H9 (cell line): ENCODE measurements at regions not wholly inside any gene's neighbourhood (a gene's known extent, or its start where the extent isn't known, plus 50 kb on each side); places are given as distances from the start of the nearest gene placed in this dataset.

Experiments
- DNase-seq: peaks from one replicate; pipeline ENCODE4 v3.0.0-alpha.2; 2017
- H2AFZ ChIP-seq: one replicate; pipeline ENCODE4 v1.6.1; 2013; ENCODE audit warnings: mild to moderate bottlenecking, low read length, control low read depth, moderate library complexity
- H2AK5ac ChIP-seq: 2 replicates; pipeline ENCODE4 v1.6.1; 2013; ENCODE audit warnings: low read length, control low read depth, mixed read lengths; ENCODE audit not compliant: insufficient read length
- H2BK120ac ChIP-seq: one replicate; pipeline ENCODE4 v1.6.1; 2013; ENCODE audit warnings: low read depth, mild to moderate bottlenecking, low read length, control low read depth, inconsistent platforms; ENCODE audit not compliant: poor library complexity, severe bottlenecking
- H2BK12ac ChIP-seq: 2 replicates; pipeline ENCODE4 v1.6.1; 2013; ENCODE audit warnings: low read length, control low read depth, mixed read lengths, low read depth; ENCODE audit not compliant: insufficient read length
- H2BK15ac ChIP-seq: 2 replicates; pipeline ENCODE4 v1.6.1; 2013; ENCODE audit warnings: low read depth, low read length, control low read depth
- H2BK20ac ChIP-seq: one replicate; pipeline ENCODE4 v1.6.1; 2013; ENCODE audit warnings: low read depth, mild to moderate bottlenecking, low read length, control low read depth, inconsistent platforms; ENCODE audit not compliant: poor library complexity, severe bottlenecking
- H2BK5ac ChIP-seq: 2 replicates; pipeline ENCODE4 v1.6.1; 2013; ENCODE audit warnings: low read length, control low read depth, mixed read lengths; ENCODE audit not compliant: insufficient read length
- H3K14ac ChIP-seq: 2 replicates; pipeline ENCODE4 v1.6.1; 2013; ENCODE audit warnings: low read length, control low read depth; ENCODE audit not compliant: insufficient read depth
- H3K18ac ChIP-seq: 2 replicates; pipeline ENCODE4 v1.6.1; 2013; ENCODE audit warnings: low read depth, mild to moderate bottlenecking, mixed read lengths, low read length, control low read depth; ENCODE audit not compliant: insufficient read length
- H3K23ac ChIP-seq: 2 replicates; pipeline ENCODE4 v1.6.1; 2013; ENCODE audit warnings: low read length, control low read depth, mixed read lengths, low read depth; ENCODE audit not compliant: insufficient read length
- H3K23me2 ChIP-seq: 2 replicates; pipeline ENCODE4 v1.6.1; 2013; ENCODE audit warnings: low read depth, mild to moderate bottlenecking, mixed read lengths, low read length, control low read depth; ENCODE audit not compliant: insufficient read length, poor library complexity, severe bottlenecking
- H3K27ac ChIP-seq: 2 replicates; pipeline ENCODE4 v1.5.1; 2013; ENCODE audit warnings: low read length, control low read depth, mixed read lengths, low read depth; ENCODE audit not compliant: insufficient read length
- H3K27me3 ChIP-seq: 2 replicates; pipeline ENCODE4 v1.6.1; 2013; ENCODE audit warnings: low read length, control low read depth, inconsistent platforms; ENCODE audit not compliant: insufficient read depth
- H3K4ac ChIP-seq: 2 replicates; pipeline ENCODE4 v1.6.1; 2013; ENCODE audit warnings: low read depth, mild to moderate bottlenecking, control low read depth, inconsistent platforms, low read length, moderate library complexity
- H3K4me1 ChIP-seq: 2 replicates; pipeline ENCODE4 v1.6.1; 2013; ENCODE audit warnings: low read length, control low read depth, inconsistent platforms; ENCODE audit not compliant: insufficient read depth
- H3K4me2 ChIP-seq: 2 replicates; pipeline ENCODE4 v1.6.1; 2013; ENCODE audit warnings: low read length, control low read depth, mixed read lengths; ENCODE audit not compliant: insufficient read length, insufficient read depth
- H3K56ac ChIP-seq: 2 replicates; pipeline ENCODE4 v1.6.1; 2013; ENCODE audit warnings: low read depth, mild to moderate bottlenecking, mixed read lengths, low read length, control low read depth; ENCODE audit not compliant: insufficient read length
- H3K79me1 ChIP-seq: 2 replicates; pipeline ENCODE4 v1.6.1; 2013; ENCODE audit warnings: low read depth, mild to moderate bottlenecking, moderate library complexity, low read length, control low read depth, inconsistent platforms; ENCODE audit not compliant: insufficient read depth, poor library complexity, severe bottlenecking
- H3K79me2 ChIP-seq: 2 replicates; pipeline ENCODE4 v1.6.1; 2013; ENCODE audit warnings: low read length, control low read depth, inconsistent platforms; ENCODE audit not compliant: insufficient read depth
- H3K9ac ChIP-seq: 2 replicates; pipeline ENCODE4 v1.6.1; 2013; ENCODE audit warnings: low read length, control low read depth, mixed read lengths; ENCODE audit not compliant: insufficient read length; ENCODE audit errors: extremely low read depth
- H3K9me3 ChIP-seq: one replicate; pipeline ENCODE4 v1.6.1; 2013; ENCODE audit warnings: low read depth, low read length, inconsistent platforms; ENCODE audit not compliant: control insufficient read depth
- H3T11ph ChIP-seq: one replicate; pipeline ENCODE4 v1.6.1; 2013; ENCODE audit warnings: mild to moderate bottlenecking, low read length, control low read depth, inconsistent platforms
- H4K20me1 ChIP-seq: one replicate; pipeline ENCODE4 v1.6.1; 2013; ENCODE audit not compliant: control insufficient read depth, insufficient read length, insufficient read depth
- H4K5ac ChIP-seq: 2 replicates; pipeline ENCODE4 v1.6.1; 2013; ENCODE audit warnings: low read depth, mild to moderate bottlenecking, mixed read lengths, low read length, control low read depth; ENCODE audit not compliant: insufficient read length
- H4K8ac ChIP-seq: replicated peaks from 2 replicates; pipeline ENCODE4 v1.6.1; 2013; ENCODE audit warnings: low read length, control low read depth, mixed read lengths, low read depth; ENCODE audit not compliant: insufficient read length
- H4K91ac ChIP-seq: 2 replicates; pipeline ENCODE4 v1.6.1; 2013; ENCODE audit warnings: low read depth, mild to moderate bottlenecking, moderate library complexity, mixed read lengths, low read length, control low read depth; ENCODE audit not compliant: insufficient read length
- H3K27ac Mint-ChIP-seq, 3 experiments: 2 replicates in 2 of 3; 3 replicates in 1 of 3; pipeline ENCODE4 v1.8.0; 2020 to 2021; ENCODE audit warnings: mixed read lengths in 3 of 3, mild to moderate bottlenecking in 1 of 3, moderate library complexity in 1 of 3
- H3K27me3 Mint-ChIP-seq: 2 replicates; pipeline ENCODE4 v1.8.0; 2021; ENCODE audit warnings: low read depth, mild to moderate bottlenecking, moderate library complexity, mixed read lengths
- H3K36me3 Mint-ChIP-seq, 3 experiments: 2 replicates in 2 of 3; 3 replicates in 1 of 3; pipeline ENCODE4 v1.8.0; 2020 to 2021; ENCODE audit warnings: low read depth in 3 of 3, mixed read lengths in 3 of 3; ENCODE audit not compliant: insufficient read depth in 1 of 3
- H3K4me1 Mint-ChIP-seq, 2 experiments: 2 replicates each; pipeline ENCODE4 v1.8.0; 2020; ENCODE audit warnings: mixed read lengths in 2 of 2
- H3K4me3 Mint-ChIP-seq, 2 experiments: 2 replicates in 1 of 2; 3 replicates in 1 of 2; pipeline ENCODE4 v1.8.0; 2020 to 2021; ENCODE audit warnings: mild to moderate bottlenecking in 2 of 2, mixed read lengths in 2 of 2, moderate library complexity in 1 of 2
- H3K9me3 Mint-ChIP-seq, 2 experiments: 2 replicates in 1 of 2; 3 replicates in 1 of 2; pipeline ENCODE4 v1.8.0; 2020; ENCODE audit warnings: mild to moderate bottlenecking in 2 of 2, mixed read lengths in 2 of 2, moderate library complexity in 1 of 2
- WGBS: extraction: QIAGEN DNeasy Blood & Tissue Kit; methylation state at CpG from one replicate; pipeline ENCODE4 v1.1.7; 2013; ENCODE audit warnings: missing lambda C conversion rate, low lambda C conversion rate, mixed read lengths; ENCODE audit not compliant: insufficient read length; ENCODE audit errors: extremely low coverage; 5-methylcytosine and 5-hydroxymethylcytosine counted together
- TF ChIP-seq, protein P1 (sequence below): fragments of 200-600 bp; sonication (generic); conservative IDR thresholded peaks from 3 replicates; pipeline ENCODE4 v1.8.0; 2021; ENCODE audit warnings: antibody characterized with exemption, mild to moderate bottlenecking

DNA sequence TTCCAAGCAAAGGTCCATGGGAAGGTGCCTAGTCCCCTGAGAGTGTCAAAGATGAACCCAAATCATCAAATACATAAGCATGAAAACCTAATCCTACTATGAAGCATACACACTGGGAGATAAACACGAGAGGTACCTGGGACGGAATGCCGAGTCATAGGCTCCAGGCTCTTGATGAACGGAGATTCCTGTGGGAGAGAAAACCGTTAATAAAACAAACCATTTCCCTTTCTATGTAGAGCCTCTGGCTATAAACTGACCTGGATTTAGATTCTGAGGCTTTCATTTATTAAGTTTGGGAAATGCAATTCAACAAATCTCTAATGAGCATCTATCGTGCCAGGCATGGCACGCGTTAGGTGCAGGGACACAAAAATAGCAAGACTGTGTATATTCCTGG, 206.4 kb upstream of the IL12B start:
- no peak overlapping the region; a peak in 1 of 7 replicates for H3K27ac Mint-ChIP-seq
- no CpG with 5 or more reads among the region's 8 CpGs for WGBS
- H3K4me1 Mint-ChIP-seq: no peaks in the 10 kb centered on the region
- Histone ChIP-seq H3K14ac (no peak overlapping the region), H3K4ac (no peak overlapping the region), H3K56ac (no peak overlapping the region), H4K91ac (no peak overlapping the region), H2AFZ (no peak overlapping the region), H4K20me1 (no peaks in the 10 kb centered on the region), H3T11ph (no peak overlapping the region), H4K5ac (no peak overlapping the region), H3K23ac (no peak overlapping the region), H3K9me3 (no peaks in the 10 kb centered on the region), H2BK15ac (no peak overlapping the region), H3K27me3 (no peaks in the 10 kb centered on the region), H2BK20ac (no peak overlapping the region), H3K18ac (no peak overlapping the region), H3K4me1 (no peaks in the 10 kb centered on the region), H4K8ac (no peak overlapping the region), H3K79me1 (no peaks in the 10 kb centered on the region), H2BK120ac (no peak overlapping the region), H3K27ac (no peak overlapping the region), H3K23me2 (no peaks in the 10 kb centered on the region), H2BK12ac (no peak overlapping the region), H2BK5ac (no peak overlapping the region), H3K9ac (no peak overlapping the region), H2AK5ac (no peak overlapping the region), H3K4me2 (no peak overlapping the region), H3K79me2 (no peaks in the 10 kb centered on the region)
- TF ChIP-seq, protein P1, sequence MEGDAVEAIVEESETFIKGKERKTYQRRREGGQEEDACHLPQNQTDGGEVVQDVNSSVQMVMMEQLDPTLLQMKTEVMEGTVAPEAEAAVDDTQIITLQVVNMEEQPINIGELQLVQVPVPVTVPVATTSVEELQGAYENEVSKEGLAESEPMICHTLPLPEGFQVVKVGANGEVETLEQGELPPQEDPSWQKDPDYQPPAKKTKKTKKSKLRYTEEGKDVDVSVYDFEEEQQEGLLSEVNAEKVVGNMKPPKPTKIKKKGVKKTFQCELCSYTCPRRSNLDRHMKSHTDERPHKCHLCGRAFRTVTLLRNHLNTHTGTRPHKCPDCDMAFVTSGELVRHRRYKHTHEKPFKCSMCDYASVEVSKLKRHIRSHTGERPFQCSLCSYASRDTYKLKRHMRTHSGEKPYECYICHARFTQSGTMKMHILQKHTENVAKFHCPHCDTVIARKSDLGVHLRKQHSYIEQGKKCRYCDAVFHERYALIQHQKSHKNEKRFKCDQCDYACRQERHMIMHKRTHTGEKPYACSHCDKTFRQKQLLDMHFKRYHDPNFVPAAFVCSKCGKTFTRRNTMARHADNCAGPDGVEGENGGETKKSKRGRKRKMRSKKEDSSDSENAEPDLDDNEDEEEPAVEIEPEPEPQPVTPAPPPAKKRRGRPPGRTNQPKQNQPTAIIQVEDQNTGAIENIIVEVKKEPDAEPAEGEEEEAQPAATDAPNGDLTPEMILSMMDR: no peak
- peaks cover 0 to 3% (median 2%) of the 10 kb centered on the region in 3 experiments; a peak in 1 of 7 replicates for H3K36me3 Mint-ChIP-seq
- DNase-seq: no peak
- H3K4me3 Mint-ChIP-seq: no peak overlapping the region
- no peaks in the 10 kb centered on the region; the same call in 1 of the 2 replicates for H3K27me3 Mint-ChIP-seq
- peaks cover 0 to 3% of the 10 kb centered on the region in 2 experiments; a peak in 1 of 5 replicates for H3K9me3 Mint-ChIP-seq
